HUES64 (cell line): ENCODE measurements at regions not wholly inside any gene's neighbourhood (a gene's known extent, or its start where the extent isn't known, plus 50 kb on each side); places are given as distances from the start of the nearest gene placed in this dataset.
"Not testable (repeated sequence)": the region's sequence is repeated elsewhere in the genome, so short reads cannot be mapped to it uniquely, and the experiment has no call there.

ENCODE experiments used
- H3K27ac ChIP-seq: 2 replicates; pipeline ENCODE4 v1.7.0; 2013; ENCODE audit warnings: low read depth, low read length, inconsistent platforms
- H3K27me3 ChIP-seq: 2 replicates; pipeline ENCODE4 v1.6.1; 2013; ENCODE audit warnings: mild to moderate bottlenecking, low read length; ENCODE audit not compliant: insufficient read depth
- H3K36me3 ChIP-seq: 2 replicates; pipeline ENCODE4 v1.6.1; 2013; ENCODE audit warnings: mild to moderate bottlenecking, low read length; ENCODE audit not compliant: insufficient read depth
- H3K4me1 ChIP-seq: 2 replicates; pipeline ENCODE4 v1.6.1; 2013; ENCODE audit warnings: mild to moderate bottlenecking, low read length, moderate library complexity; ENCODE audit not compliant: insufficient read depth
- H3K4me3 ChIP-seq: 2 replicates; pipeline ENCODE4 v1.5.1; 2013; ENCODE audit warnings: mild to moderate bottlenecking, low read length, moderate library complexity
- H3K9ac ChIP-seq: 2 replicates; pipeline ENCODE4 v1.6.1; 2013; ENCODE audit warnings: mild to moderate bottlenecking, low read depth, low read length
- H3K9me3 ChIP-seq: 2 replicates; pipeline ENCODE4 v1.6.1; 2013; ENCODE audit warnings: low read depth, low read length; ENCODE audit not compliant: insufficient read depth
- WGBS: fragments of 150-250, 120-280 bp; methylation state at CpG from one replicate; pipeline ENCODE4 v1.1.7; 2013; ENCODE audit warnings: missing lambda C conversion rate; 5-methylcytosine and 5-hydroxymethylcytosine counted together

GRCh38 chr13:91050970-91051369, 296.5 kb upstream of the MIR17HG start:
- no peaks in the 10 kb centered on the region for H3K36me3 ChIP-seq
- no peaks in the 10 kb centered on the region for H3K27me3 ChIP-seq
- WGBS = 80% methylated on average over 1 of the region's 2 CpGs
- peaks cover 2% of the 10 kb centered on the region; the same call in 1 of the 2 replicates for H3K4me1 ChIP-seq
- H3K9ac ChIP-seq = no peak overlapping the region
- H3K4me3 ChIP-seq = no peak overlapping the region
- H3K27ac ChIP-seq = no peak overlapping the region
- no peaks in the 10 kb centered on the region for H3K9me3 ChIP-seq

DNA sequence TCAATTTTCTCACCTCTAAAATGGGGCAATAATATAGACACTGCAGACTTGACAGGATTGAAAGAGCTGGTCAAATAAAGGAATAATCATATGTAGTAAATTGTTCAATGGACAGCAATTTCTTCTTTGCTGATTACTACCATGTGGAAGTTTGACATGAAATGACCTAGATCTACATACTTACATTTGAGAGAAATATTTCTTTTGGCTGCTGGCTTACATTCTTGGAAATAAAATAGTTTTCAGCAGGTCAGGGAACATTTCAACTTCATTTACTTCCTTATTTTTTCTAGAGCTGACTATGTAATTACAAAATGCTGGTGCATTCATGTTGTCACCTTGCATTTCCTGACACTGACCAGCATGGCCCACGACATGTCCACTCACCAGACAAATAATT, 294.6 kb upstream of the MIR17HG start:
- no peaks in the 10 kb centered on the region for H3K27me3 ChIP-seq
- H3K36me3 ChIP-seq = no peaks in the 10 kb centered on the region
- H3K9ac ChIP-seq = no peak overlapping the region
- no peak overlapping the region for H3K4me3 ChIP-seq
- WGBS = no CpG with 5 or more reads among the region's 1 CpG
- no peak overlapping the region for H3K27ac ChIP-seq
- H3K4me1 ChIP-seq = peaks cover 8% of the 10 kb centered on the region; the same call in 1 of the 2 replicates
- no peaks in the 10 kb centered on the region for H3K9me3 ChIP-seq

DNA sequence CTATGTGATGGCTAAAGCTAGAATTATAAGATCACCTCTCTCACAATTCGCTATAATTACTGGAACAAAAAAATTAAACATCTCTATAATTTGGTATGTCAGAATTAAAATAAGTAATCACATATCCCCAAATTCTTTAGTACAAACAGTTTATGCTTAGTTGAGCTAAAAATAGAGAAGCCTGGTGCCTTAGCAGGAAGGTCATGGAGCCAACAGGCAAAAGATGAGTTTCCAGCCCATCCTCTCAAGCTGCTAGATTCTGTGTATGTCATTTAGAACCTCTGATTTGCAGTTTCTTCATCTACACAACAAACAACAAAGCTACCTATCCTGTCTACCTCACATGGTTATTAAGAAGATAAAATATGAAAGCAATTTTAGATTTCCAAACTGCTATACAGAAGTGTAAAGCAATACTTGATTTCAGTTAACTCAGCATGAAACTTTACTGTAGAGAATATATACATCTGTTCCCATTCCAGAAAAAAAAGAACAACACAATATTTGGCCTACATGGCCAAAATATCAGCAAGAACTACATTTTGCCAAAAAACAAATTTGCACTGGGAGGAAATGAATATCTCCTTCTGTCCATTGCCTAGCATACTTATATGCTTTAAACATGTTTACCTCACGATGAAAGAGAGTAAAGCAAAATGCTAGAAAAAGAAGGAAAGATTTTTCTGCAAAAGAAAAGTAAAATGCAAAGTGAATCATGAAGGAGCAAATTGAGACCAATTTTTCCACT, 294.0 kb upstream of the MIR17HG start:
- Histone ChIP-seq H3K27ac (no peak overlapping the region), H3K4me3 (no peak overlapping the region), H3K4me1 (peaks cover 8% of the 10 kb centered on the region; the same call in 1 of the 2 replicates), H3K9ac (no peak overlapping the region), H3K9me3 (no peaks in the 10 kb centered on the region), H3K36me3 (no peaks in the 10 kb centered on the region), H3K27me3 (no peaks in the 10 kb centered on the region)
- WGBS = 95% methylated on average over 1 of the region's 2 CpGs

- Histone ChIP-seq H3K4me3 (no peak overlapping the region), H3K27ac (no peak overlapping the region), H3K27me3 (no peaks in the 10 kb centered on the region), H3K9ac (no peak overlapping the region), H3K36me3 (no peaks in the 10 kb centered on the region), H3K9me3 (no peaks in the 10 kb centered on the region), H3K4me1 (peaks cover 8% of the 10 kb centered on the region; the same call in 1 of the 2 replicates)
- 89% methylated on average over 1 of the region's 1 CpG for WGBS
These were observed 292.6 kb upstream of the MIR17HG start for GRCh38 chr13:91054902-91055301.

GRCh38 chr13:91056746-91057145, 290.7 kb upstream of the MIR17HG start:
- H3K4me3 ChIP-seq = no peak overlapping the region
- no peaks in the 10 kb centered on the region for H3K9me3 ChIP-seq
- H3K27me3 ChIP-seq = no peaks in the 10 kb centered on the region
- peaks cover 12% of the 10 kb centered on the region; the same call in 1 of the 2 replicates for H3K4me1 ChIP-seq
- H3K36me3 ChIP-seq = no peaks in the 10 kb centered on the region
- WGBS = 90% methylated on average over 2 of the region's 2 CpGs
- no peak overlapping the region for H3K9ac ChIP-seq
- H3K27ac ChIP-seq = no peak overlapping the region

DNA sequence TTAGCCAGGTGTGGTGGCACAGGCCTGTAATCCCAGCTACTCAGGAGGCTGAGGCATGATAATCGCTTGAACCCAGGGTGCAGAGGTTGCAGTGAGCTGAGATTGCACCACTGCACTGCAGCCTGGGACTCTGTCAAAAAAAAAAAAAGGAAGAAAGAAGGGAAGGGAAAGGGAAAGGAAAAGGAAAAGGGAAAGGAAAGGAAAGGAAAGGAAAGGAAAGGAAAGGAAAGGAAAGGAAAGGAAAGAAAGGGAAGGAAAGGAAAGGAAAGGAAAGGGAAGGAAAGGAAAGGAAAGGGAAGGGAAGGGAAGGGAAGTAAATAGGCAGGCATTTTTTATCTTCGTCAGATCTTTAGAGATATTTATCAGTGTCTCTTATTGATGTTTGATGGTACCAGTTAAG, 290.0 kb upstream of the MIR17HG start:
- H3K27ac ChIP-seq = not testable (repeated sequence)
- WGBS = 92% methylated on average over 2 of the region's 2 CpGs
- H3K4me1 ChIP-seq = peaks cover 12% of the 10 kb centered on the region; the same call in 1 of the 2 replicates

DNA sequence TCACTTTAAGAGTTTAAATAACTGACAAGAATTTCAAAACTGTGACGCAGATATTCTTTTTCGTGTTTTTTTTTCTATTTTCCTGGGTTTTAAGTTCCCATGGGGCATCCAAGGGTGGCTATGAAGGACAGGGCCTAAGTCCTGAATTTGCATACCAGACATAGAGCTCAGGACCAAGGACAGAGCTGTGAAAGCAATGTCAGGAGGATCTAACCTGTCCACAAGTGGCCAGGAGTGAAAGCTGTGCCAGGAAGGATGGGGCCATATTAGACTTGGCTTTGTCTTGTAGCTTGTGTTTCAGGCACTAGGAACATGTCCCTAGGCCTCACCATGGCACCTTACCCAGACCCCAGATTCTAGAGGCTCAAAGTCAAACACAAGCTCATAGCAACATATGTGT, 289.4 kb upstream of the MIR17HG start:
- no peaks in the 10 kb centered on the region for H3K9me3 ChIP-seq
- no peaks in the 10 kb centered on the region for H3K36me3 ChIP-seq
- H3K9ac ChIP-seq = no peak overlapping the region
- peaks cover 12% of the 10 kb centered on the region; the same call in 1 of the 2 replicates for H3K4me1 ChIP-seq
- no peak overlapping the region for H3K27ac ChIP-seq
- H3K27me3 ChIP-seq = no peaks in the 10 kb centered on the region
- H3K4me3 ChIP-seq = no peak overlapping the region
- WGBS = 95% methylated on average over 2 of the region's 2 CpGs

More for the DNA sequence above, 290.0 kb upstream of the MIR17HG start:
- not testable (repeated sequence) for H3K9me3 ChIP-seq, H3K36me3 ChIP-seq, H3K9ac ChIP-seq, H3K27me3 ChIP-seq, H3K4me3 ChIP-seq

DNA sequence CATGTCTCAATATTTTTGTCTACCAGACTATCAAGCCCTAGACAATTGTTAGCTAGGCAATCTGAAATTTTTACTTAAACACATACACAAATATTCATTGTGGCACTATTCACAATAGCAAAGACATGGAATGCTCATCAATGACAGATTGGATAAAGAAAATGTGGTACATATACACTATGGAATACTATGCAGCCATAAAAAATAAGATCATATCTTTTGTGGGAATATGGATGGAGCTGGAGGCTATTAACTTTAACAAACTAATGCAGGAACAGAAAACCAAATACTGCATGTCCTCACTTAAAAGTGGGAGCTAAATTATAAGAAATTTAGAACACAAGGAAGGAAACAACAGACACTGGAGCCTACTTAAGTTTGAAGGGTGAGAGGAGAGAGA, 288.6 kb upstream of the MIR17HG start:
- H3K36me3 ChIP-seq = no peaks in the 10 kb centered on the region
- no peak overlapping the region for H3K9ac ChIP-seq
- no peaks in the 10 kb centered on the region for H3K9me3 ChIP-seq
- no peak overlapping the region for H3K4me3 ChIP-seq
- no peaks in the 10 kb centered on the region for H3K27me3 ChIP-seq
- H3K27ac ChIP-seq = no peak overlapping the region
- peaks cover 12% of the 10 kb centered on the region; the same call in 1 of the 2 replicates for H3K4me1 ChIP-seq

DNA sequence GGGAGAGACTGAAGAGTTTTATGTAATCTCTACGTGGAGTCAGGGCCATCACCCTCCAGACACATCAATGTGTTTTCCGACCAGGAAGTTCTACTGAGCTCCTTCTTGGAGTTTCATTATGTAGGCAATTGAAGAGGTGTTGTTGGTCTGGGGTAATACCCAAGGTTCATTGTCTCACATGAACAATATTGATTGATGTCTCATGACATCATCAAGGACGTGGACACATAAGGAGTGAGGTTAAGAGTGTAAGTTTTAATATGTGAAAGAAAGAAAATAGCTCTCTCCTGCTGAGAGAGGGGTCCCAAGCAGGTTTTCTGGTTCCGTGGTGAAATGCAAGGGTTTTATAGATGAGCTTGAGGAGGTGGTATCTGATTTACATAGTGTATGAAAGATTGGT, 280.7 kb upstream of the MIR17HG start:
- no peak overlapping the region for H3K27ac ChIP-seq
- H3K4me3 ChIP-seq = no peak overlapping the region
- H3K27me3 ChIP-seq = no peaks in the 10 kb centered on the region
- H3K4me1 ChIP-seq = no peaks in the 10 kb centered on the region
- no peaks in the 10 kb centered on the region for H3K9me3 ChIP-seq
- no peak overlapping the region for H3K9ac ChIP-seq
- no peaks in the 10 kb centered on the region for H3K36me3 ChIP-seq
- WGBS = 84% methylated on average over 4 of the region's 4 CpGs

- no peaks in the 10 kb centered on the region for H3K27me3 ChIP-seq
- no peaks in the 10 kb centered on the region for H3K36me3 ChIP-seq
- H3K27ac ChIP-seq = no peak overlapping the region
- 100% methylated on average over 2 of the region's 2 CpGs for WGBS
- H3K4me1 ChIP-seq = no peaks in the 10 kb centered on the region
- no peaks in the 10 kb centered on the region for H3K9me3 ChIP-seq
- H3K4me3 ChIP-seq = no peak overlapping the region
- H3K9ac ChIP-seq = no peak overlapping the region
These were observed 275.0 kb upstream of the MIR17HG start for GRCh38 chr13:91072486-91072885.

- Histone ChIP-seq H3K27ac (no peak overlapping the region), H3K9ac (no peak overlapping the region), H3K4me3 (no peak overlapping the region), H3K4me1 (no peaks in the 10 kb centered on the region), H3K9me3 (no peaks in the 10 kb centered on the region), H3K36me3 (no peaks in the 10 kb centered on the region), H3K27me3 (no peaks in the 10 kb centered on the region)
- WGBS = 95% methylated on average over 2 of the region's 2 CpGs
These were observed 273.4 kb upstream of the MIR17HG start for GRCh38 chr13:91074091-91074490.

GRCh38 chr13:91076830-91077229, 270.7 kb upstream of the MIR17HG start:
- H3K4me3 ChIP-seq = no peak overlapping the region
- no peaks in the 10 kb centered on the region for H3K4me1 ChIP-seq
- no peaks in the 10 kb centered on the region for H3K9me3 ChIP-seq
- no peak overlapping the region for H3K27ac ChIP-seq
- no peak overlapping the region for H3K9ac ChIP-seq
- no peaks in the 10 kb centered on the region for H3K27me3 ChIP-seq
- H3K36me3 ChIP-seq = no peaks in the 10 kb centered on the region
- no CpG with 5 or more reads among the region's 2 CpGs for WGBS
